ENCODE measurements at regions not wholly inside any gene's neighbourhood (a gene's known extent, or its start where the extent isn't known, plus 50 kb on each side); places are given as distances from the start of the nearest gene placed in this dataset.

DNA sequence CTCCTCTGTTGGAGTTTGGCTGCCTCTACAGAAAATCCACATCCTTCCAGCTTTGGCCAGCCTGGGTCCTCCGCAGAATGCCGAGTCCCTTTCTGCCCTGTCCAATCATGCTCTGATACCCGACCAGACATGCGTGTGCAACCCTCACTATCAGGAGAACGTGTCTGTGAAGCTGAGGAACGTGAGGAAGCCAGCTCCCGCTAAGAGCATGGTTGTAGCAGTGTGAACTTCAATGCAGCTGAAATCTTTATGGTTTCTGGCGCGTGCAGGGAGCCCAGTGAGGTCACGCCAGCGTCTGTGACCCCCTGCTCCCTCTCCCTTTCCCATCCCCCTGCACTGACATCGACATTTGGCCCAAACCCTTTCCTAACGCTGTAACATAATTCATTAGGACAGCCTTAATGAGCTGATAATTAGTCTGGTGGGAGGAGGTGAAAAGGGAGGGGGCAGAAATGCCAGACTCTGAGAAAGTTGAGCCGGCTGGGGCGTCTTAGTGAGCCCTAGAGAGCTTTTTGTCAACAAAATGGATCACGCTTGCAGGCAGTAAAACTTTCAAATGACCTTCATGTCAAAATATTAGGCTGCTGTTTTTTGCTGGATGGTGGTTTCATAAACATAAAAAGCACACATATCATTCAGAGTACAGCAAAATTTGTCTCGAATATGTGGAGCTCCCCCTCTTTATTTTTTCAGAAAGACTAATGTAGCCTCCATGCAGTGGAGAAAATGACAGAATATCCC lies 423.3 kb downstream of the QKI start:
- Mint-ChIP-seq H3K36me3 (ENCODE audit: low read depth) (no peaks in the 10 kb centered on the region), H3K4me1 (ENCODE audit: low read depth) (peaks cover 6% of the 10 kb centered on the region), H3K9me3 (peaks cover 16% of the 10 kb centered on the region), H3K27ac (no peak overlapping the region), H3K27me3 (peaks cover 36% of the 10 kb centered on the region), H3K4me3 (no peak overlapping the region)
- intact Hi-C loops (cut with micrococcal nuclease): no loop called here

DNA sequence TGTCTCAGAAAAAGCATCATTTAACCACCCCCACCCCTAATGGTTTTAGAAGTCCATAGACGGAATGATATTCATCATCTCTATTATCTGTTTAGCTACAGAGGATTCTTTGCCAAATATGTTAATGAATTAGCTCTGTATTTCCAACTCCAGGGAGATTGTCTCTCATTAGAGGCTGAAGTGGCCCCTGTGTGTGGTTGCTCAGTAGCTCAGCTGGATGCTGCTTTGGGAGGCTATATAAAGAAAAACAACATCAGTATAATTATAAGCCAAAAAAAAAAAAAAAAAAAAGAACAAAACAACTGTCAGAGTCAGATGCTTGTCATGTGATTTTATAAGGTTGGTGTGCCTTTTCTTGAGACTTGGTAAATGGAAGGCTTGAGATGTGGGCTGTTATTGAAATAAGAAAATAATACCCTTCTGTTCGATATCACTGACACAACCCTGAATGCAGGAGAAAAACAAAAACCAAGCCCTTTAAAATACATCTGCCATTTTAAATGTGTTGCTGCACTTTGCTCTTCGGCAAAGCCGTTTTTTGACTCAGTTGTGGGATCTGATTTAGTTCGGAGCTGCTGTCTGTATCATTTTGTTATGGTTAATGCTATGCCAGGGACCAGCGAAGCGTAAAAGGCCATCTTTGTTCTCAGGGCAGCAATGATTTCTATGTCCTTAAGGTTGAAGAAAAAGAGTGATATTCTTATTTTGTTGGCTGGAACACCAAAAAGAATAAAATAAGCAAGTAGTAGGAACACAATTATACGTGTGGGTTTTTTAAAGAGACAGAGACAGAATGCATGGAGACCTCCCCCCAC lies 422.6 kb downstream of the QKI start:
- H3K27ac Mint-ChIP-seq: no peak overlapping the region
- H3K4me3 Mint-ChIP-seq: no peak overlapping the region
- peaks cover 38% of the 10 kb centered on the region for H3K27me3 Mint-ChIP-seq
- peaks cover 6% of the 10 kb centered on the region for H3K4me1 Mint-ChIP-seq (ENCODE audit: low read depth)
- peaks cover 13% of the 10 kb centered on the region for H3K9me3 Mint-ChIP-seq
- no peaks in the 10 kb centered on the region for H3K36me3 Mint-ChIP-seq (ENCODE audit: low read depth)
- intact Hi-C loops (cut with micrococcal nuclease): no loop called here

DNA sequence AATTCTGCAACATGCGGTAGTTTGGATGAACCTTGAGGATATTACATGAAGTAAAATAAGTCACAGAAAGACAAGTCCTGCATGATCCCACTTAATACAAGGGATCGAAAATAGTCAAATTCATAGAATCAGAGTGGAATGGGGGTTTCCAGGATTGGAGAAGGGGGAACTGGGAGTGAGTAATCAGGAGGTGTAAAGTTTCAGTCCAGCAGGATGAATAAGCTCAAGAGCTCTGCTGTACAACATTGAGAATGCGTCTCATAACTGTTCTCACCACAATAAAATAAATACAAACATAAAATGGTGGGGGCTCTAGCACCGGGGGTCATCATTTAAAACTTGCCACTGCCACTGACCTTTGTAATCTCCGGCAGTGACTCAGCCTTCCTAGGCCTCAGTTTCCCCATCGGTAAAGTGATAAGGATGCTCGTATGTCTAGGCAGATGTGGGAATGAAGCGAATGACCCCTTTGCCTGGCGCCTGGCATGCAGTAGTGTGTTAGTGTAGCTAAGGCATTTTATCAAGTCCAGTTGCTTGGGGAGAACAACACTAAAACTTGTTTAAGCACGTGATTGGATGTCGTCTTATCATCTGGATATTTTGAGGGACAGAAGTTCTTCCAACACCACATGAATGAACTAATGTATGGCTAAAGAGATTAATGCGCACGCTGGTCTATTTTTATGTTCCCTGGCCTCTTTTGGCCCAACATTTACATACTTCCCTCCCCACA lies 421.1 kb downstream of the QKI start:
- no peaks in the 10 kb centered on the region for H3K36me3 Mint-ChIP-seq (ENCODE audit: low read depth)
- H3K4me3 Mint-ChIP-seq: no peak overlapping the region
- no peaks in the 10 kb centered on the region for H3K9me3 Mint-ChIP-seq
- peaks cover 6% of the 10 kb centered on the region for H3K4me1 Mint-ChIP-seq (ENCODE audit: low read depth)
- H3K27me3 Mint-ChIP-seq: peaks cover 37% of the 10 kb centered on the region
- no peak overlapping the region for H3K27ac Mint-ChIP-seq
- intact Hi-C loops (cut with micrococcal nuclease): no loop called here

DNA sequence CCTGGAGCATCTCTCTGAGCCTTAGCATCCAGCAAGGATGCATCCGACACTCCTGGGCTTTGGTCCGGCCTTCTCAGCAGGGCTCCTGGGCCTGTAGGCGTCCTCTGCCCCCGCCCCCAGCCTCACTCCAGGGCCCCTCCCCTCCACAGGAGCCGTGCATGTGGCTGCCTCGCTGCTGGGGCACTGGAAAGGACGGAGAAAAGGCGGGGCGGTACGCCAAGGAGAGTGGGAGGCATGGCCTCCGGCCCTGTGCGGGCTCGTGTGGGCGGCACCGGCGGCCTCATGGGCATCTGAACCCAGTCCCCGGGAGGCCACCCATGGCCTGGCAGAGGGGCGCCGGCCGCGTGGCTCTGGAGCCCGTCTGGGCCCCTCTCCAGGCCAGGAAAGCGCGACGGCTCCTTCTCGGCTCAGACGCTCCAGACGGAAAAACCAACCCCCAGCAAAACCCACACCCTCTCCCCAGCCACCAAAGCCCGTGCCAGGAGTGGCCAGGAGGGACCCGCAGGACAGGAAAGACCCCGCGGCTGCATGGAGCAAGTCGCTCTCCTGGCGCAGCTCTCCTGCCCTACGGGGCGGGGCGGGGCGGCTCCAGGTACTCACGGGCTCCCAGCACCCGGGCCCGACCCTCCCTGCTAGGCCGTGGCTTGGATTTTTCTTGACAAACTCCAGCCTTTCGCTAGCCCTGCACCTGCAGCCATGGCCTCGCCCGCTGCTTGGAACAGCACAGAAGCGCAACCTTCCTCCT lies 419.9 kb downstream of the QKI start:
- no peaks in the 10 kb centered on the region for H3K36me3 Mint-ChIP-seq (ENCODE audit: low read depth)
- H3K27me3 Mint-ChIP-seq: peaks cover 33% of the 10 kb centered on the region

DNA sequence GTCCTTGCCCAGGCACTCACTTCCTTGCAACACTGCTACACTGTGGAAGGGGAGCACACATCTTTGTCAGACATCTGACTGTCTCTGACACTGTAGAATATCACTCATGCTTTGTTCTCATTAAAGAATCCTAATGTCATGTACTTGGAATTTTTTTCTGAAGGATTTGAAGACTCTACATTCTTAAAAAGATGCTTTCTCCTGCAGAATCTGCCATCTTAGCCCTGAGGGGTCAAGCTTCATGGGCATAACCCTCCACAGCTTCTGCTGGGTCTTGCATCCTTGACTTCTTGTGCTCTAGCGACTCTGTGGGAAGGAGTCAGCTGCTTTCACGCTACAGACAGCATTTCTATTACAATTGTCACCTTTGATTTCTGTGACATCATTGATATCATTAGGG lies 417.2 kb downstream of the QKI start:
- H3K27ac Mint-ChIP-seq: no peak overlapping the region
- no peaks in the 10 kb centered on the region for H3K36me3 Mint-ChIP-seq (ENCODE audit: low read depth)
- H3K27me3 Mint-ChIP-seq: peaks cover 29% of the 10 kb centered on the region
- H3K9me3 Mint-ChIP-seq: no peaks in the 10 kb centered on the region
- H3K4me1 Mint-ChIP-seq (ENCODE audit: low read depth): peaks cover 6% of the 10 kb centered on the region
- no peak overlapping the region for H3K4me3 Mint-ChIP-seq
- intact Hi-C loops (cut with micrococcal nuclease): no loop called here

More for the DNA sequence above, 419.9 kb downstream of the QKI start:
- Mint-ChIP-seq H3K27ac (no peak overlapping the region), H3K9me3 (no peaks in the 10 kb centered on the region), H3K4me1 (ENCODE audit: low read depth) (peaks cover 6% of the 10 kb centered on the region), H3K4me3 (no peak overlapping the region)
- intact Hi-C loops (cut with micrococcal nuclease): no loop called here

DNA sequence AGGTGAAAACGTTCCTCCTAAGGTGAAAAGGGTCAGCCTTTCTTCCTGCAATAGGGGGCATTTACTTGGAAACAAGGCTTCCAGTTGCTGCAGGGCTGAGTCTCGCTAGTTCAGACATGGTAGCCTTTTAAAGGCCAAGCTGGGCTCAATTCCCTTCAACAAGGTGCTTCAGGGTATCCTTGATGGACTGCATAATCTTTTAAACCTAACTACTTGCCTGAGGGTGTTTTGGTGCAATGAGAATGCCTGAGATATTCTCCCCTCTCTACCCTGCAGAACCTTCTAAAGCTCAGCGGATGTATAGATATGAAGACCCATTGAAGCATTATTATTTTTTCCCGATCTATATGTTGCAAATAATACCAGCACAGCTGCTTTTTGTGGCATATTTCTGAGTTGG lies 416.1 kb downstream of the QKI start:
- intact Hi-C loops (cut with micrococcal nuclease): no loop called here
- Mint-ChIP-seq H3K4me1 (ENCODE audit: low read depth) (peaks cover 13% of the 10 kb centered on the region), H3K27me3 (peaks cover 32% of the 10 kb centered on the region)

DNA sequence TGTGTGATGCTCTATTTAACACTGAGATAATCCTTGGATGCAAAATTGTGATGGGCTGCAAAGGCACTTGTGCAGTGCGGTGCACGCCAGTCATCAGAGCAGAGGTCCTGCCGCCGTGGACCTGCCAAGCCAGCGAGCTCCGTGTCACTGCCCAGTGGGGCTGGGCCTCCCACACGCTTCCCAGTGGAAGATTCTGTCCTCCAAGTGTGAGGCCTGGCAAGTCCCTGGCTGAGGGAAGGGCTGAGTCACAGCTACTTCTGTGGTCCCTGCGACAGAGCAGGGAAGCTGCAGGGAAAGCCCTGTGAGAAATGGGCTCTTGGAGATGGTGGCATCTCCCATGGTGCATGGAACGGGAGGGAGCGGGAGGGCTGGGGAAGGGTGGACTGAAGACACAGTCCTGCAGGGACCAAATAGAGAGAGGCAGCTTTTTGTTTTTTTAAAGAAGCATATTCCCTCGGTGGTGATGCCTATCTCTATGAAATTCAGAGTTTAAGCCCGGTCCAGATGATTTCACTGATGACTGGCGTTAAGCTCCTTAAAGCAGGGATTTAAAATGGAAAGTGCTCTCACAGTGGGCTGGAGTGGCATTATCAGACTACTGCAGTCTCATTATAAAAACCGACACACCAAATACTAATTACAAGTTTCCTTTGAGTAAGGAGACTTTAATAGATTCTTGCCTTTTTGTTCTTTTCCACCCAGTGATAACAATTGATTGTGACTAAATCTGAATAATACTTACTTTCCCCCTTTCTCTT lies 413.7 kb downstream of the QKI start:
- intact Hi-C loops (cut with micrococcal nuclease): no loop called here
- H3K9me3 Mint-ChIP-seq: no peaks in the 10 kb centered on the region
- H3K27me3 Mint-ChIP-seq: peaks cover 42% of the 10 kb centered on the region
- H3K4me1 Mint-ChIP-seq (ENCODE audit: low read depth): peaks cover 7% of the 10 kb centered on the region
- no peaks in the 10 kb centered on the region for H3K36me3 Mint-ChIP-seq (ENCODE audit: low read depth)
- no peak overlapping the region for H3K27ac Mint-ChIP-seq
- no peak overlapping the region for H3K4me3 Mint-ChIP-seq

More for the DNA sequence above, 416.1 kb downstream of the QKI start:
- no peak overlapping the region for H3K4me3 Mint-ChIP-seq
- H3K27ac Mint-ChIP-seq: no peak overlapping the region
- H3K36me3 Mint-ChIP-seq (ENCODE audit: low read depth): no peaks in the 10 kb centered on the region
- no peaks in the 10 kb centered on the region for H3K9me3 Mint-ChIP-seq

DNA sequence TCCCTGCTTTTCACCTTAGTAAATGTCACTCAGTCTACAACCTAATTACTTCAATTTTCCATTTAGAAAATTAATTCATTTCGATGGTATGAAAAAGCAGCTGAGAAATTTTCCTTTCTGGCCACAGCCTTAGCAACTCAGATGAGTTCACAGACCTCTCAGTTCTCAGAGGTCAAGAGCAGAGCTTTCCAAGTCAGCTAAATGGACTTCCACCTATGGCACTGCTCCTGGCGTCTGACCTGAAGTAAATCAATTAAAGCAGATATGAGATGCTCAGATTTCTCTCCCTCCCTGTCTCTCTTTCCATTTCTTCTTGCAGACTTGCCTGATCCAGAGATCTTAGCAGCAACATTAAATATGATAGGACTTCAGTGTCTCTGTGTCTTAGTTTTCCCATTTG lies 412.6 kb downstream of the QKI start:
- Mint-ChIP-seq H3K4me3 (no peak overlapping the region), H3K36me3 (ENCODE audit: low read depth) (no peaks in the 10 kb centered on the region)

DNA sequence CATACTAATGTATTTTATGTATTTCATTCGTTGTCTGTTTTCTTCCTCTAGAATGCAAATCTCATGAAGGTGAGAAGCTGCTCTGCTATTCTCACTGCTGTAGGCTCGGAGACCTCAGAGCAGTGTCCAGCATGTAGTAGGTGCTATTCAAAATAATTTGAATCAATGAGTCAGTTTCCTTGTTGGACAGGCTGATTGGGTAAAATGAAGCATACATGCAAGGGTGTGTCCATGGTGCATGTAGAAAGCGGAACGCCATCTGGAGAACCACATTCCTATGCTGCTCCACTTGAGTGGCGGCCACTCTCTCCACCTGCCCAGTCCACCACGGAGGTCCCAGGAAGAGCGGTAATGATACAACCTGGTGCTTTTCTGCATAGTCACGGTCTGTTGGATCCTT lies 412.1 kb downstream of the QKI start:
- intact Hi-C loops (cut with micrococcal nuclease): no loop called here
- Mint-ChIP-seq H3K9me3 (no peaks in the 10 kb centered on the region), H3K27ac (no peak overlapping the region), H3K36me3 (ENCODE audit: low read depth) (no peaks in the 10 kb centered on the region), H3K4me1 (ENCODE audit: low read depth) (peaks cover 7% of the 10 kb centered on the region), H3K27me3 (peaks cover 41% of the 10 kb centered on the region), H3K4me3 (no peak overlapping the region)

More for the DNA sequence above, 412.6 kb downstream of the QKI start:
- peaks cover 7% of the 10 kb centered on the region for H3K4me1 Mint-ChIP-seq (ENCODE audit: low read depth)
- H3K27ac Mint-ChIP-seq: no peak overlapping the region
- intact Hi-C loops (cut with micrococcal nuclease): no loop called here
- no peaks in the 10 kb centered on the region for H3K9me3 Mint-ChIP-seq
- peaks cover 37% of the 10 kb centered on the region for H3K27me3 Mint-ChIP-seq

DNA sequence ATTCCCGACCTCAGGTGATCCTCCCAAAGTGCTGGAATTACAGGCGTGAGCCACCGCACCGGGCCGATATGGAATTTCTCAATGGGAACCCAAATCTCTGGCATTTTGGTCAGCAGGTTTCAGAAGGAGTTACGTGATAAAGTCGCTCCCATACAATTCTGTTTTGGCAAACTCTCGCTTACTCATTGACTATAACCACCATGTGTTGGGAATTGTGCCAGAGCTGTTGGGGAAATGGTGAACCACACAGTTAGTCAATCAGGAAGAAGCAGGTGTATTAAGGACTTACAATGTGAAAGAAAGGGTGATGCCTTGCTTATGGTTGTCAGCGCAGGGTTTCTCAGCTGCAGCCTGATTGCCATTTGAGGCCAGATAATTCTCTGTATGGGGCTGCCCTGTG lies 410.5 kb downstream of the QKI start:
- intact Hi-C loops (cut with micrococcal nuclease): no loop called here
- Mint-ChIP-seq H3K27me3 (peaks cover 52% of the 10 kb centered on the region), H3K36me3 (ENCODE audit: low read depth) (no peaks in the 10 kb centered on the region), H3K4me3 (no peak overlapping the region), H3K4me1 (ENCODE audit: low read depth) (peaks cover 7% of the 10 kb centered on the region), H3K9me3 (no peaks in the 10 kb centered on the region), H3K27ac (no peak overlapping the region)

DNA sequence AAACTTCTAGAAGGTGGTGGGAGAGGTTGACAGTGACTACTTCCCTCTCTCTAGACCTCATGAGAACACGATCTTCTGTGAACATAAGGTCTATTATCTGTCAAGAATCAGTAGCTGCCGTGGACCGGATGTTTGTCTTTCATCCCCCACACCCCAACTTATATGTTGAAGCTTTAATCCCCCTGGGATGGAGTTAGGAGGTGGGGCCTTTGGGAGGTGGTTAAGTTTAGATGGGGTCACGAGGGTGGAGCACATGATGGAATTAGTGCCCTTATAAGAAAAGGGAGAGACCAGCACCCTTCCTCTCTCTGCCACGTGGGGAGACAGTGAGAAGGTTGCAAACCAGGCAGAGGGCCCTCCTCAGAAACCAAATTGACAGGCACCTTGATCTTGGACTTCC lies 409.1 kb downstream of the QKI start:
- H3K4me1 Mint-ChIP-seq (ENCODE audit: low read depth): peaks cover 7% of the 10 kb centered on the region
- H3K36me3 Mint-ChIP-seq (ENCODE audit: low read depth): no peaks in the 10 kb centered on the region
- peaks cover 53% of the 10 kb centered on the region for H3K27me3 Mint-ChIP-seq
- intact Hi-C loops (cut with micrococcal nuclease): no loop called here
- H3K27ac Mint-ChIP-seq: no peak overlapping the region
- H3K4me3 Mint-ChIP-seq: no peak overlapping the region
- no peaks in the 10 kb centered on the region for H3K9me3 Mint-ChIP-seq

DNA sequence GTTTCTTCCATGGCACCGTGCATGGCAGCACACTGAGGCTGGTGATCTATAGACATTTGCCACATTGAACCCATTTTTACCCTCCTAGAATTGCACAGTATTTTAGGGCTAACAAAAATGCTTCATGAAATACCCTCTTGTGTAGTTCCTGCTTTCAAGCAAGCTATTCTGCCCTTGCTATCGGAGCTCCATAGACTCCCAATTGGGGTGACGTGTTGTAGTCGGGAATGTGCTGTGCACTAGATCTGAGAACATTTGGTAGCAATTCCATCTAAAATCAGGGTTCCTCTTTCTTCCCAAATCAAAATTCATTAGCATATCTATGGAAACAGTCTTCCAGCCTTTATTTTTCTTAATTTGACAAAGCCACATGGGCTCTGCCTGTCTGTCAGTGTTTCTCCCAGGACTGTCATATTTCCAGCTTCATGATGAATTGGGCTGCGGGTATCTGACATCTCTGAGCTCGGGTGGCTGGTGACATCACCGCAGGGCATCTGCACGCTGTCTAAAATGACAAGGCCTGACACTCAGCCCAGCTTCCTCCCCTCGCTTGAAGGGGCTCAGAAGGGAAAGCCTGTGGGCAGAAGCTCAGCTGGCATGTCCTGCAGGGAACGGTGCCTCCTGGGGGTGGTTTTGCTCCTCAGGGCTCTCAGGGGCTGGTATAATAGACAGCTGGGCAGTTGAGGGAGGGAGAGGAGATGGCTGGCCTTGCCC lies 406.4 kb downstream of the QKI start:
- Mint-ChIP-seq H3K36me3 (ENCODE audit: low read depth) (no peaks in the 10 kb centered on the region), H3K9me3 (no peaks in the 10 kb centered on the region), H3K27ac (no peak overlapping the region), H3K4me3 (no peak overlapping the region), H3K4me1 (ENCODE audit: low read depth) (no peaks in the 10 kb centered on the region), H3K27me3 (peaks cover 52% of the 10 kb centered on the region)
- intact Hi-C loops (cut with micrococcal nuclease): no loop called here

DNA sequence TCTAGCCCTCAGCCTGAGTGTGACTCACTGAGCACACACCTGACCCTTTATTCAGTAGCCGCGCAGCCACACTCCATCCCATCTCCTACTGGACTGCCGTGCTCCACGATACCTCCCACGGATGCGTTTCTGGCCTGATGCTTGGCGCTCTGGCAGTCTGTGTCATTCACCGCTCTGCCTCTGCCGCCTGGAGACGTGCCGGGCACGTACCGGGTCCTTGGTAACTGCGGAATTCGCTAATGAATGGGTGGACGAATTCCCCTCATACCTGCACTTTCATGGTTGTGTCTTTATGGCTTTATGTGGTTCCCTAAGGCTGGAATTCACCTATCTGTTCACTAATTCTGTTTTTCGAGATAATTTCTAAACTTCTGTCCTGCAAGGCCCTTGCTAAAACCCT lies 405.7 kb downstream of the QKI start:
- intact Hi-C loops (cut with micrococcal nuclease): no loop called here
- Mint-ChIP-seq H3K4me1 (ENCODE audit: low read depth) (no peaks in the 10 kb centered on the region), H3K36me3 (ENCODE audit: low read depth) (no peaks in the 10 kb centered on the region), H3K4me3 (no peak overlapping the region), H3K27me3 (peaks cover 52% of the 10 kb centered on the region), H3K9me3 (no peaks in the 10 kb centered on the region), H3K27ac (no peak overlapping the region)
